Activated CD4-positive, alpha-beta T cell treated with anti-CD3 and anti-CD28 coated beads, Interleukin-2, Interleukin-4, amounts not matched to agents 100 ng/mL and 50 ng/mL, durations not matched to agents 16 hours and 8 hours (primary cell): ENCODE measurements at regions not wholly inside any gene's neighbourhood (a gene's known extent, or its start where the extent isn't known, plus 50 kb on each side); places are given as distances from the start of the nearest gene placed in this dataset.

Source experiments
- DNase-seq: peaks from one replicate; pipeline ENCODE4 v3.0.0-alpha.2; 2020; ENCODE audit warnings: low spot score

DNA sequence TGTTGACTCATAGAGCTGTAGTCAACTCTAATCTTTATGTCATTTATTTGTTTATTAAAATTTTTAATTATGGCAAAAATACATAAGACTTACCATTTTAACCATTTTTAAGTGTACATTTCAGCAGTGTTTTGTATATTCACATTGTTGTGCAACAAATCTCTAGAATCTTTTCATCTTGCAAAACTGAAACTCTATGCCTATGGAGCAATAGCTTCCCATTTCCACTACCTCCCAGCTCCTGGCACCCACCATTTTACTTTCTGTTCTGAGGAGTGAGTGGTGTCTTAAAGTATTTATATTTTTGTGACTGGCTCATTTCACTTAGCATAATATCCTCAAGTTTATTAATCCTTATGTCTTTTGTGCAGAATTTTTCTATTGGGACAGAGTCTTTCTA lies 181.0 kb downstream of the GPAT3 start:
- DNase-seq: no peak

DNA sequence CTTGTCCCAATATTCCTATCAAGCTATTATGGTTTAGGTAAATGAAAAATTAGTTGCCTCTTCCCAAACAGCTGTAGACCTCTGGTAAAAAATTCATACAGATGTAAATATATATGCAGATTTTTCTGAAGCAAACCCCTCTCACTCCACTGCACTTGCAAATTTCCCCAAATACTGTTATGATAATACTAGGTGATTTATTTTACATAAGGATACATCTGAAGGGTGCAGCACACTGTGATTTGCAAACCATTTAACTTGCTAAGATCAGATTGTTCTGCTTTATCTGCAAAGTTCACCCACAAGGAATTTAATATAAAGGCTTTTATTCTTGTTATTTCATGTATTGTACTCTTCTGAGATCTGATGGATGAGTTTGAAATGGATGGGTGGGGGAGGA lies 177.0 kb downstream of the GPAT3 start:
- no peak for DNase-seq

DNA sequence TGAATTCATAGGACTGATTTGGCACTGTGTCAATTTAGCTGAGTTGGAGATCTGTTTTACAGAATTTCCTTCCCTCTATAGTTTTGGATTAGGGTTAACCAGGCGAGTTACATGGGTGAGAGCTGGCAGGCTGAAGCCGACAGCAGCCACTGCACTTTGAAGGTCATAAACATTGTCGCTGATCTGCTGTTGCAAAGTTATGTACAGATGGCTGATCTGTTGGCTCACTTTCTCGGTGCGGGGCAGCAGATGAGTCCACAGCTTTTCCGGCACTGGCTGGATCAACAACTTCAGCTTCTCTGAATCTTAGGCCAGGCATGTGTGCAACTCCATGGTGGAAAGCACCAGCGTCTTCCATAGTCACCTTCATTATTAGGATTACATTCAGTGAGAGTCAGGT lies 173.7 kb downstream of the GPAT3 start:
- no peak for DNase-seq

DNA sequence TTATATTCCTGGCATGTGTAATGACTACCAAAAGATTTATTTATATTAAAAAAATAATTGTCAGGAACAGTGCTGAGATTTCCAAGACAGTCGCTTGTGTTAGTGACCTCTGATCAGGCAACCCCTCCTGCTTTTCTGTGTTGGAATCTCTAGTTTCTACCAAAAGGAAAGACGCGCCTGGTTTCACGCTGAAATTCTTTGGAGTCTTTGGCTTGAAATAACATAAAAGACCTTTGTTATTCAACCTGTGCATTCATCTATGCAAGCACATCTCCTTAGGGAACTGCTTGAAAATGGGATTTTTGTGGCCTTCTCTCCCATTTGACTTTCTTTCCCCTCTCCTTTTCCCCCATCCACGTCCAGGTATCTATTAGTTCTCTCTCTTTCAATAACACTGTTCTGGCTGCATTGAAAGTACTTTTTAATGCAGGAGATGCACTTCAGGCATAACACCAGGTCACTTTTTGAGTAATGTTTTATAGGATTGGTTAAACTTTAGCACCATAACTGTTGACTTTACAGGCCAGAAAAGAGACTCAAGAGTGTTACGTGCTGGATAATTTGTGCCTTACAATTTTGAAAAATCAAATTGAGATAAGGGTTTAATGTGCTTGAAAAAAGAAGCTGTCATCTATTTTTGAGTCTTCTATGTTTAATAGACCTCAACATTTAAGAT lies 172.7 kb downstream of the GPAT3 start:
- no peak for DNase-seq

DNA sequence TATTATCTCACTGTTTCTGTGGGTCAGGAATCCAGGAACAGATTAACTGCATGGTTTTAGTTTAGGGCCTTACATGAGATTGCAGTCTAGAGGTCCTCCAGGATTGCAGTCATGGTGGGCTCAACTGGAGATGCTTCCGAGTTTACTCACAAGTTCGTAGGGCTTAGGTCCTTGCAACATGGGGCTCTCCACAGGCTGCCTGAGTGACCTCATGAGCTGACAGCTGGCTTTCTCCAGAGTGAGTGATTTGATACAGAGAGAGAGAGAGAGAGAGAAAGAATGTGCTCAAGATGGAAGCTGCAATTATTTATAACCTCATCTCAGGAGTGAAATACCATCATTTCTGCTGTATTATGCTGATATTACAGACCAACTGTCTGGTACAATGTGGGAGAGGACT lies 168.9 kb downstream of the GPAT3 start:
- no peak for DNase-seq

DNA sequence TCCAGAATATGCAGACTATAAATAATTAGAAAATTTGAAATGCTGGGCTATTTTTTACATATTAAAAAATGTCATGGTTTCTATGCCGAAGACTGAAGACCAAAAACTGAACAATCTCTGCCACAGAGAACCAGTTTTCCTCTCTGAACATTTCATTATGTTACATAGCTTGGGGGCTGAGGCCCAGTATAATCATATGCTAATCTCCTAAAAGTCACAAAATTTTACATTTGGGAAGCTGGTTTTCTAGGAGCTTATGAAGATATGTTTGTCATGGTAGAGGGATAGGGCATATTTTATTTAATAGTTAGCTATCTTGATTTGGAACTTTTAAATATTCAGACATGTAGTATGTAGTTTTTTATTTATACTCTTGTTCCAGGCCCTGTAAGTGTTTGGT lies 167.8 kb downstream of the GPAT3 start:
- no peak for DNase-seq

DNA sequence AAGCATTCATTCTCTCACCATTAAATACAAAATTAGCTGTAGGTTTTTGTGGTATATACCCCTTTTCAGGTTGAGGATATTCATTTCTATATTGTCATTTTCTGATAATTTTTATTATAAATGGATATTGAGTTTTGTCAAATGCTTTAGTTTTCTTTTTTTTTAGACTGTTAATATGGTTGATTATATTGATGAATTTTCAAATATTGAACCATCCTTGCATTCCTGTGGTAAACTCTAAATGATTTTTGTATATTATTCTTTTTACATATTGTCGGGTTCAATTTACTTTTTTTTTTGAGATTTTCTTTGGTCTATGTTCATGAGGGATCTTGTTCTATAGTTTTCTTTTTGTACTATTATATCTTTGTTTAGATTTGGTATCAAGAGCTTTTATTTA lies 165.1 kb downstream of the GPAT3 start:
- DNase-seq: no peak

DNA sequence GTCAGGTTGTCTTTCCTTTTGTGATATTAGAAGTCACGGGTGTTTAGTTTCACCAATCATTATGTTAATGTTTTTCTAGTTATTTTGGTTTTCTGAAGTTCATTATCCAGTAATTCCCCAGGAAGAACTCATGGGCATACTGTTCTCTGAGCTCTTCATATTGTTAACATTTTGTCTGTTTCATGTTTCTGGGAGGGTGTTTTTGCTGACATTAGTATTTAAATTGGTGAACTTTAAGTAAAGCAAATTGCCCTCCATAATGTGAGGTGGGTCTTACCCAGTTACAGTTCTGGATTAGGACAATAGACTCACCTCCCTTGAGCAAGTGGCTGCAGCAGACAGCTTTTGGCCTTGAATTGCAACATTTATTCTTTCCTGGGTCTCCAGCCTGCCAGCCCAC lies 163.4 kb downstream of the GPAT3 start:
- no peak for DNase-seq

DNA sequence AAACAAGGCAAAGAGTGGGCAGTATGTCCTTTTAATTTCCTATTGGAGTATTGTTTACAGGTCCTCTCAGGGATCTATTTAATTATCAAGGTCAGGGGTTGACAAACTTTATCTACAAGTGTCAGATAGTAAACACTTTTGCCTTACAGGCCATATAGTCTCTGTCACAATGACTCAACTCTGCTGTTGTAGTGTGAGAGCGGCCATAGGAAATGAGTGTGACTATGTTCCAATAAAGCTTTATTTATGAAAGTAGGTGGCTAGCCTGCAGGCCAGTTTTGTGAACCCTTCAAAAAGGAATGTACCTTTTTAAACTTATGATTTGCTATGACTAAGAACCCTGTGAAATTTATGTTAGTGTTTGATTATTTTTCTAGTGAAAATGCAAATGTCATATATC lies 156.1 kb downstream of the GPAT3 start:
- no peak for DNase-seq

DNA sequence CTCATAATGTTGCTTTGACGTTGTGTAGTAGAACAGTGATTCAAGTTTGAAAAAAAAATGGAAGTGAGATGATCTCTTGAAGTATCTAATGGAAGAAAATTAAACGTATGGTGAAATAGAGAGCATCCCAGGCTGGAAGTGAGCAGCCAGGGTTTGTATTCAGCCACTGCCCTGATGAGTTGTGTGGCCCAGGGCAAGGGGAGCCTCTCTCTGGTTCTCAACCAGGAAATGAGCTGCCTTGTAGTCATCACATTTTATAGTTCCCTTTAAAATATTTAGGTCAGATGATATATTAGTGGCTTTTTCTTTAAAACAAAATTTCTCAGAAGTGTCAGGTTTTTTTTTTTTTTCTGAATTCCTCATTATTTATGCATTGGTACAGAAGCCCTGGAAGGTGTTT lies 150.3 kb downstream of the GPAT3 start:
- no peak for DNase-seq

DNA sequence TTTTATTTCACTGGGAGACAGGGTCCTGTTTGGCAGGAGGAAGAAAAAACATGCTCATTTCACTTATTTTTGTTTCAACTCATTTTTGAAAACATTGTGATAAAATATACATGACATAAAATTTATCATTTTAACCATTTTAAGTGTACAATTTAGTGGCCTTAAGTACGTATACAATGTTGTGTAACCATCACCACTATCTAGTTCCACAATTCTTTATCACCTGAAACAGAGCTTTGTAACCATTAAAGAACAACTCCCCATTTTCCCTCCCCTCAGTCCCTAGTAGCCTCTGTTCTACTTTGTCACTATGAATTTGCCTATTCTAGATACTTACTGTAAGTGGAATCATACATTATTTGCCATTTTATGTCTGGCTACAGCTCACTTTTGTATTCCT lies 143.8 kb downstream of the GPAT3 start:
- no peak for DNase-seq

DNA sequence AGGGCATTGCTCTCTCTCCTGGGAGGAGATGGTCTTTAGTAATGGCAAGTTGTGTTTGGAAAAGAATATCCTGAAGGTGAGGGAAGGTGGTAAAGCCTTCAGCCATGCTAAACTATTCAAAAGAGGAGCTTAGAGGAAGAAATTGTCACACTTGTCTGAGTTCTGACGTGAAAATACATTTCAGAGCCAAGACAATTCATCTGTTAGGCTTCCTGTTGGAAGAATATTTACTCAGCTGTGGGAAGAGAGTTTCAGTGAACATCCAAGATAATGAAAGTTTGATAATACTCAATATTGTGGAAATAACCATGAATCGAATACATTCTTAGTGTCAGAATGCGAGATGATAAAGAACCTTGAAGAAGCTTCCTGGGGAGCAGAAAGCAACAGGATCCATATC lies 143.3 kb downstream of the GPAT3 start:
- DNase-seq: no peak

DNA sequence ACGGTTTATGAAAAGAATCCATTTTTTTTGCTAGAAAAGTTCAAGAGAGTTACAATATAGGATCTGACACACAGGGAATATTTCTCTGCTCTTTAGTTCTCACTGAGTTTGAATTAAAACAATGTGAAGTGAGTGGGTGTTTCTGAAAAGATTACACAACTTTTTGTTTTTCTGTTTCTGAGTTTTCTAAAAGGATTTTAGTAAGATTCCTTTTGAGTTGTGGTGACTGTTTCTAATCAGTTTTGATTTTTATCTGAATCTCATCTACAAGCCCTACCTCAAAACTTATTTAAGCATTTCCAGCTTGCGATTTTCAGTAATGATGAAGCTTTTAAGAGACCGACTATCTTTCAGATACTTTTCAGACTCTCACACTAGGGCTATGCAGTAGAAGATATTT lies 141.7 kb downstream of the GPAT3 start:
- no peak for DNase-seq

DNA sequence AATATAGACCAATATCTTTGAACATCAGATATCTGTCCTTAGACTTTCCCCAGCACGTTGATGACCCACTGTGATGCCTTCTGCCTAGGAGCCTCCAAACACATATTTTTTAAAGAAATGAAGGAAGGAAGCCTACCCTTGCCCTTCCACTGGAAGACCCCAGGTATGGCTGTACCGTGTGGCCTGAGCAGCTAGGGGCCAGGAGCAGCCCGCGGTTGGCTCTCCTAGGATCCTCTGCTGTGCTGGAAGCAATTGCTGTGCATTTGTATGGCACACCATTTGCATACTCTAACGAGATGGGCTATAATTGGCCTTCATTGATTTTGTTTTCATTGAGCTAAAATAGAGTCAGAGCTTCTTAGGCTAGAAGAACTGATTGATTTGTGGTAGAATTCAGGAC lies 128.8 kb downstream of the GPAT3 start:
- DNase-seq: no peak

DNA sequence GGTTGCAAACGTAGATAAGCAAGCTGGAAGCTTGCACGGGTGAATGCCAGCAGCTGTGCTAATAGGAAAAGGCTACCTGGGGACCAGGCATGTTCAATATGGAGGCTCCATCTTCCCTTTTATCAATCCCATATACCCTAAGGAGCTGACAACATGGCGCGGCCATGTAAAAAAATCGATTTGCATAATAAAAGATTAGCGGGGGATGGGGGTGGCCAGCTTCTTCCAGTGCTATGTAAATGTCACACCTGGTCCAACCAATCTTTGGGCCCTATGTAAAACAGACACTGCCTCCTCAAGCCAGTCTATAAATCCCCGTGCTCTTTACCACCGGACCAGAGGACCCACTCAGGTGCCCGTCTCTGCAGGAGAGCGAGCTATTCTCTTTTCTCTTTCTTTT lies 128.2 kb downstream of the GPAT3 start:
- DNase-seq: no peak

DNA sequence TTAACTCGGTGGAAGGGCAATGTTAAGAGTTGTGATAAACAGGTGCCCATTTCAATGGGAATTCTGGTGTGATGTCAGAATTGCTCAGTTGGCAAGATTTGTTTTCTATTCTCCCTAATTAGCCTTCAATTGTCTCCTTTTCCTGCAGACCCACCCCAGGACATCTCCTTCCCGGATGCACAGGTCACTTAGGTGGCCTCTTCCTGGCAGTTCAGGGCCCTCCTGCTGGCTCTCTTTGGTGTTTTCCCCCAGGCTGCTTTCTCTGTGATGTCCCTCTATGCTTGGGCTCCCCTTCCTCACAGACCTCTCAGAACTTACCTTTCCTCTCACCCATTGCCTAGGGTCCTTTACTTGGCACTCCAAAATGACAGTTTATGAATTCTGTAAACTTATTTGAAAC lies 126.3 kb downstream of the GPAT3 start:
- DNase-seq: no peak

DNA sequence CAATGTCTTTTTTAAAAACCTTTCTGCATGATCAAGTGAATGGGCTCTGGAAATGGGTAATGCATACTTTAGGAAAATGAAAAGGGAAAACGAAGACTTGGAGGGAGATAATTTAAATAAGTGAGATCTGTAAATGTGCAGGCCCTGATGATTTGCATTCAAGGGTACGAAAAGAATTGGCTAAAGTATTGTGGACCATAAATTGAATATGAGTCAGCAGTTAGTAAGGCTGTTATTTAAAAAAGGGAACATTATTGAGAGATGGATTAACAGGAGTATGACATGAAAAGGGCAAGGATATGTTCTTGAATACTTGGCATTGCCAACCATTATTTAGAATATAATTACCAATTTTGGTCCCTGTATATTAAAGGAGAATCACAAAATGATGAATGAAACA lies 125.5 kb downstream of the GPAT3 start:
- DNase-seq: no peak

DNA sequence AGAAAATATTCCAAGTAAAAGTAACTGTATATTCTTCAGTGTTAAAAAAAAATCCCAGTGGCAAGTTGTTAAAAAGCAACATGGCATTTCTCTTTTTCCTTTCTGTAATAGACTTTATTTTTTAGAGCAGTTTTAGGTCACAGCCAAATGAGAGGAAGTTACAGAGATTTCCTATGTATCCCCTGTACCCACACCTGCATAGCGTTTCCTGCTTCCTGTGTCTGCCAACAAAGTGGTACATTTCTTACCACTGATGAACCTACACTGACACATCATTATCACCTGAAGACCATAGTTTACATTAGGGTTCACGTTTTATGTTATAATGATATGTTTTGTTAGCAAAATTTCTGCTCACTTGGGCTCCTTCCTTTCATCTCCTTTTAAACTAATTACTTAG lies 124.7 kb downstream of the GPAT3 start:
- DNase-seq: no peak

DNA sequence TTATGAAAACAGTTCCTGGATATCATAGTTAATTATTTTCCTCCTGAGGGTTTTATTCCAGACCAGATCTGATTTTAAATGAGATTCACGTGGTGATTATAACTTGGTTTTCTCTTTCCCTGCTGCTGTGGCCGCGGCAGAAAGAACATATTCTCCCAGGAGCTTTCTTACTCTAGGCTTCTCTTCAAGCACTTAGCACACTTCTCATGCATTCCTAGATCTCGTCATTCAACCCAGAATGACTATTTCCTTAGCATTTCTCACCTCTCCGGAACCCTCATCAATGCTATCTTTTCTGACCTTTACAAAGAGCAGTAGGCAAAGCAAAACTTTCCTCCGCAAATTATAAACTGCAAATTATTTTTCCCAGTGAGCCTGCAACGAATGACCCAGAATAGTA lies 122.9 kb downstream of the GPAT3 start:
- no peak for DNase-seq

DNA sequence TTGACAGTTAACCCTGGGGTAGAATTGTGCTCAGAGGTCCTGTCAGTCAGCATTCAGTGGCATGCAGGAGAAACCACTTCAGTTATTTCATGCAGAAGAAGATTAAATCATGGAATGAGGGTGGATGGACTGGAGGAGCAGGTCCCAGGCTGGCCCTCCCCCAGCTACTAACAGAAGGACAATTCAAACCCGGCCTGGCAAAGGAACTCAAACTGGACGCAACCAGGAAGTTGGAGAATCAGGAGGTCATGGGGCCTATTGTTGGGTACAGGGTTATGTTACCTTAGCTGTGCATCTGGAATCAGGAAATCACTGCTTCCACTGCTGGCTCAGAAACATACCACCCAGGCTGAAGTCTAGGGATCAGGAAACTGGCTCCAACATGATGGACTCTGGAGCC lies 121.4 kb downstream of the GPAT3 start:
- DNase-seq: no peak
